ENCODE measurements at regions not wholly inside any gene's neighbourhood (a gene's known extent, or its start where the extent isn't known, plus 50 kb on each side); places are given as distances from the start of the nearest gene placed in this dataset.

- Mint-ChIP-seq H3K27me3 (ENCODE audit: low read depth) (no peaks in the 10 kb centered on the region), H3K9me3 (no peaks in the 10 kb centered on the region), H3K36me3 (ENCODE audit: low read depth) (no peaks in the 10 kb centered on the region), H3K27ac (no peak overlapping the region), H3K4me3 (no peak overlapping the region), H3K4me1 (ENCODE audit: low read depth) (no peaks in the 10 kb centered on the region)
Observed at GRCh38 chr15:91765660-91766059, 87.8 kb upstream of the SLCO3A1 start.

GRCh38 chr15:91769476-91769875, 84.0 kb upstream of the SLCO3A1 start:
- Mint-ChIP-seq H3K4me1 (ENCODE audit: low read depth) (no peaks in the 10 kb centered on the region), H3K9me3 (no peaks in the 10 kb centered on the region), H3K4me3 (no peak overlapping the region), H3K27ac (no peak overlapping the region), H3K27me3 (ENCODE audit: low read depth) (no peaks in the 10 kb centered on the region), H3K36me3 (ENCODE audit: low read depth) (no peaks in the 10 kb centered on the region)

- Mint-ChIP-seq H3K4me1 (ENCODE audit: low read depth) (no peaks in the 10 kb centered on the region), H3K27ac (no peak overlapping the region), H3K4me3 (no peak overlapping the region), H3K36me3 (ENCODE audit: low read depth) (no peaks in the 10 kb centered on the region), H3K27me3 (ENCODE audit: low read depth) (no peaks in the 10 kb centered on the region), H3K9me3 (no peaks in the 10 kb centered on the region)
Observed at GRCh38 chr15:91769894-91770293, 83.6 kb upstream of the SLCO3A1 start.

- no peak overlapping the region for H3K4me3 Mint-ChIP-seq
- no peaks in the 10 kb centered on the region for H3K9me3 Mint-ChIP-seq
- no peaks in the 10 kb centered on the region for H3K4me1 Mint-ChIP-seq (ENCODE audit: low read depth)
- H3K27me3 Mint-ChIP-seq (ENCODE audit: low read depth), result peaks cover 3% of the 10 kb centered on the region
- no peaks in the 10 kb centered on the region for H3K36me3 Mint-ChIP-seq (ENCODE audit: low read depth)
- H3K27ac Mint-ChIP-seq, result no peak overlapping the region
Observed at GRCh38 chr15:91776104-91776503, 77.4 kb upstream of the SLCO3A1 start.

- no peak overlapping the region for H3K4me3 Mint-ChIP-seq
- H3K27ac Mint-ChIP-seq, result no peak overlapping the region
- no peaks in the 10 kb centered on the region for H3K9me3 Mint-ChIP-seq
- no peaks in the 10 kb centered on the region for H3K4me1 Mint-ChIP-seq (ENCODE audit: low read depth)
- H3K36me3 Mint-ChIP-seq (ENCODE audit: low read depth), result no peaks in the 10 kb centered on the region
- H3K27me3 Mint-ChIP-seq (ENCODE audit: low read depth), result peaks cover 7% of the 10 kb centered on the region
Observed at GRCh38 chr15:91779960-91780359, 73.5 kb upstream of the SLCO3A1 start.

- Mint-ChIP-seq H3K27ac (no peak overlapping the region), H3K36me3 (ENCODE audit: low read depth) (no peaks in the 10 kb centered on the region), H3K4me3 (no peak overlapping the region), H3K27me3 (ENCODE audit: low read depth) (peaks cover 7% of the 10 kb centered on the region), H3K4me1 (ENCODE audit: low read depth) (no peaks in the 10 kb centered on the region), H3K9me3 (no peaks in the 10 kb centered on the region)
Observed at GRCh38 chr15:91780387-91780786, 73.1 kb upstream of the SLCO3A1 start.

- Mint-ChIP-seq H3K4me3 (no peak overlapping the region), H3K27ac (no peak overlapping the region), H3K27me3 (ENCODE audit: low read depth) (peaks cover 5% of the 10 kb centered on the region), H3K4me1 (ENCODE audit: low read depth) (no peaks in the 10 kb centered on the region), H3K36me3 (ENCODE audit: low read depth) (no peaks in the 10 kb centered on the region), H3K9me3 (no peaks in the 10 kb centered on the region)
Observed at GRCh38 chr15:91782221-91782620, 71.3 kb upstream of the SLCO3A1 start.

- no peaks in the 10 kb centered on the region for H3K36me3 Mint-ChIP-seq (ENCODE audit: low read depth)
- peaks cover 9% of the 10 kb centered on the region for H3K27me3 Mint-ChIP-seq (ENCODE audit: low read depth)
- no peak overlapping the region for H3K4me3 Mint-ChIP-seq
- no peaks in the 10 kb centered on the region for H3K9me3 Mint-ChIP-seq
- no peaks in the 10 kb centered on the region for H3K4me1 Mint-ChIP-seq (ENCODE audit: low read depth)
- H3K27ac Mint-ChIP-seq, result no peak overlapping the region
Observed at GRCh38 chr15:91783008-91783407, 70.5 kb upstream of the SLCO3A1 start.

GRCh38 chr15:91783451-91783850, 70.1 kb upstream of the SLCO3A1 start:
- Mint-ChIP-seq H3K27ac (no peak overlapping the region), H3K4me1 (ENCODE audit: low read depth) (no peaks in the 10 kb centered on the region), H3K4me3 (no peak overlapping the region), H3K36me3 (ENCODE audit: low read depth) (no peaks in the 10 kb centered on the region), H3K9me3 (no peaks in the 10 kb centered on the region), H3K27me3 (ENCODE audit: low read depth) (peaks cover 9% of the 10 kb centered on the region)

- H3K36me3 Mint-ChIP-seq (ENCODE audit: low read depth), result no peaks in the 10 kb centered on the region
- H3K27me3 Mint-ChIP-seq (ENCODE audit: low read depth), result peaks cover 9% of the 10 kb centered on the region
- H3K9me3 Mint-ChIP-seq, result no peaks in the 10 kb centered on the region
- H3K4me1 Mint-ChIP-seq (ENCODE audit: low read depth), result no peaks in the 10 kb centered on the region
- H3K4me3 Mint-ChIP-seq, result no peak overlapping the region
- H3K27ac Mint-ChIP-seq, result no peak overlapping the region
Observed at GRCh38 chr15:91784973-91785709, 68.4 kb upstream of the SLCO3A1 start.

GRCh38 chr15:91787198-91787597, 66.3 kb upstream of the SLCO3A1 start:
- no peaks in the 10 kb centered on the region for H3K4me1 Mint-ChIP-seq (ENCODE audit: low read depth)
- H3K27ac Mint-ChIP-seq, result no peak overlapping the region
- no peaks in the 10 kb centered on the region for H3K36me3 Mint-ChIP-seq (ENCODE audit: low read depth)
- peaks cover 9% of the 10 kb centered on the region for H3K27me3 Mint-ChIP-seq (ENCODE audit: low read depth)
- no peak overlapping the region for H3K4me3 Mint-ChIP-seq
- H3K9me3 Mint-ChIP-seq, result no peaks in the 10 kb centered on the region

- no peaks in the 10 kb centered on the region for H3K36me3 Mint-ChIP-seq (ENCODE audit: low read depth)
- H3K4me1 Mint-ChIP-seq (ENCODE audit: low read depth), result no peaks in the 10 kb centered on the region
- peaks cover 13% of the 10 kb centered on the region for H3K27me3 Mint-ChIP-seq (ENCODE audit: low read depth)
- H3K4me3 Mint-ChIP-seq, result no peak overlapping the region
- H3K27ac Mint-ChIP-seq, result no peak overlapping the region
- no peaks in the 10 kb centered on the region for H3K9me3 Mint-ChIP-seq
Observed at GRCh38 chr15:91789136-91789535, 64.4 kb upstream of the SLCO3A1 start.

- H3K36me3 Mint-ChIP-seq (ENCODE audit: low read depth), result no peaks in the 10 kb centered on the region
- no peaks in the 10 kb centered on the region for H3K4me1 Mint-ChIP-seq (ENCODE audit: low read depth)
- H3K27ac Mint-ChIP-seq, result no peak overlapping the region
- H3K27me3 Mint-ChIP-seq (ENCODE audit: low read depth), result peaks cover 20% of the 10 kb centered on the region
- H3K4me3 Mint-ChIP-seq, result no peak overlapping the region
- no peaks in the 10 kb centered on the region for H3K9me3 Mint-ChIP-seq
Observed at GRCh38 chr15:91790836-91791235, 62.7 kb upstream of the SLCO3A1 start.

- no peaks in the 10 kb centered on the region for H3K4me1 Mint-ChIP-seq (ENCODE audit: low read depth)
- H3K27ac Mint-ChIP-seq, result no peak overlapping the region
- peaks cover 28% of the 10 kb centered on the region for H3K27me3 Mint-ChIP-seq (ENCODE audit: low read depth)
- no peaks in the 10 kb centered on the region for H3K9me3 Mint-ChIP-seq
- H3K36me3 Mint-ChIP-seq (ENCODE audit: low read depth), result no peaks in the 10 kb centered on the region
- H3K4me3 Mint-ChIP-seq, result no peak overlapping the region
Observed at GRCh38 chr15:91793771-91794170, 59.7 kb upstream of the SLCO3A1 start.

GRCh38 chr15:91795235-91795634, 58.3 kb upstream of the SLCO3A1 start:
- H3K27me3 Mint-ChIP-seq (ENCODE audit: low read depth), result peaks cover 28% of the 10 kb centered on the region
- no peaks in the 10 kb centered on the region for H3K36me3 Mint-ChIP-seq (ENCODE audit: low read depth)

More at GRCh38 chr15:91795235-91795634, 58.3 kb upstream of the SLCO3A1 start:
- H3K4me3 Mint-ChIP-seq, result no peak overlapping the region
- H3K9me3 Mint-ChIP-seq, result no peaks in the 10 kb centered on the region
- H3K4me1 Mint-ChIP-seq (ENCODE audit: low read depth), result no peaks in the 10 kb centered on the region
- H3K27ac Mint-ChIP-seq, result no peak overlapping the region
